Fibroblast of lung (primary cell): ENCODE measurements at regions not wholly inside any gene's neighbourhood (a gene's known extent, or its start where the extent isn't known, plus 50 kb on each side); places are given as distances from the start of the nearest gene placed in this dataset.

ENCODE experiments used
- EZH2 ChIP-seq: IDR thresholded peaks from 2 replicates; pipeline ENCODE4 v1.5.1; 2012; ENCODE audit warnings: low read length, control low read depth, mild to moderate bottlenecking; ENCODE audit errors: missing control alignments
- TF ChIP-seq, protein P1 (sequence below), 2 donors: IDR thresholded peaks in 1 of 2; conservative IDR thresholded peaks in 1 of 2; 1 replicate in 1 of 2; 2 replicates in 1 of 2; pipeline ENCODE4 v1.5.1; 2011 to 2012; ENCODE audit warnings: low read length in 2 of 2, control low read depth in 1 of 2, inconsistent platforms in 1 of 2, low read depth in 1 of 2, mild to moderate bottlenecking in 1 of 2

- TF ChIP-seq, protein P1, sequence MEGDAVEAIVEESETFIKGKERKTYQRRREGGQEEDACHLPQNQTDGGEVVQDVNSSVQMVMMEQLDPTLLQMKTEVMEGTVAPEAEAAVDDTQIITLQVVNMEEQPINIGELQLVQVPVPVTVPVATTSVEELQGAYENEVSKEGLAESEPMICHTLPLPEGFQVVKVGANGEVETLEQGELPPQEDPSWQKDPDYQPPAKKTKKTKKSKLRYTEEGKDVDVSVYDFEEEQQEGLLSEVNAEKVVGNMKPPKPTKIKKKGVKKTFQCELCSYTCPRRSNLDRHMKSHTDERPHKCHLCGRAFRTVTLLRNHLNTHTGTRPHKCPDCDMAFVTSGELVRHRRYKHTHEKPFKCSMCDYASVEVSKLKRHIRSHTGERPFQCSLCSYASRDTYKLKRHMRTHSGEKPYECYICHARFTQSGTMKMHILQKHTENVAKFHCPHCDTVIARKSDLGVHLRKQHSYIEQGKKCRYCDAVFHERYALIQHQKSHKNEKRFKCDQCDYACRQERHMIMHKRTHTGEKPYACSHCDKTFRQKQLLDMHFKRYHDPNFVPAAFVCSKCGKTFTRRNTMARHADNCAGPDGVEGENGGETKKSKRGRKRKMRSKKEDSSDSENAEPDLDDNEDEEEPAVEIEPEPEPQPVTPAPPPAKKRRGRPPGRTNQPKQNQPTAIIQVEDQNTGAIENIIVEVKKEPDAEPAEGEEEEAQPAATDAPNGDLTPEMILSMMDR (conservative IDR thresholded peaks at IDR 0.05 in 1 of 2, IDR thresholded peaks at IDR 0.05 in 1 of 2; ENCODE audit: low read depth in 1 of 2, low read length in 2 of 2), result no peak
- TF ChIP-seq EZH2, result no peak
Observed at GRCh38 chr1:163834778-163835177, 513.0 kb downstream of the NUF2 start.
